ENCODE measurements at regions not wholly inside any gene's neighbourhood (a gene's known extent, or its start where the extent isn't known, plus 50 kb on each side); places are given as distances from the start of the nearest gene placed in this dataset.

DNA sequence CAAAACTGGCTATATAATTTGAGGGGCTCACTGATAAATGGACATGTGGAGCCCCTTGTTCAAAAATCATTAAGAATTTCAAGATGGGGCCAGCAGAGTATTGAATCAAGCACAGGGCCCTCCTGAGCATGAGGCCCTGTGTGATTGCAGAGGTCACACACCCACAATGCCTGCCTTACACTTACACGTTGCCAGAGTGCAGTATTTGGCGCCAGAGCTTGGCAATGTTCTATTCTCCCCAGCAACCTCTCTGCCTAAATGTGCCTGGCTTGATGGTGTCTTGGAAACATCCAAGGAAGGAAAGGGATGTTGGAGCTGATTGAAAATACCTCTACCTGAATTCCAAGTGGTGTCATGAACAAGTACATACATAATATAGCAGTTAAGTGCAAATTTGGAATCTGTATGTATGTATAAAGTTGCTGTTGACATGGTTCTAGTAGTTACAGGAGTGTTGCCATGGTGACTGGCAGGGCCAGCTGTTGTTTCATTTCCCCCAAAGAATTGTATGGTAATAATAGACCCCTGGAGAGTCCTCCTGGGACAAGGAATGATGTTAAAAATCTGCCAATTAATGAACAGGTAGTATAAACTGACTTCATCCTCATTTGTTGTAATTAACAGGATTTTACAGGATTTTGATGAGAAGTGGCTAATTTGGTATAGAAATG is 205.7 kb upstream of the NAV2 start:
- WGBS, 2 donors: 65 to 100% methylated on average over 1 to 2 of the region's 2 CpGs
- Histone ChIP-seq H3K36me3 (no peaks in the 10 kb centered on the region), H3K4me1 (peaks cover 0 to 9% (median 2%) of the 10 kb centered on the region in 4 donors), H3K4me3 (no peak overlapping the region), H3K9me3 (no peaks in the 10 kb centered on the region), H3K27me3 (no peaks in the 10 kb centered on the region), H3K27ac (no peak overlapping the region)
- ATAC-seq (ENCODE audit: low FRiP score in 2 of 2) (no peak), DNase-seq (no peak)
- TF ChIP-seq EP300 (IDR thresholded peaks at IDR 0.05): no peak
- no peak for TF ChIP-seq CTCF (IDR thresholded peaks at IDR 0.05)
- TF ChIP-seq POLR2AphosphoS5 (IDR thresholded peaks at IDR 0.05): no peak
- no peak for TF ChIP-seq POLR2A (IDR thresholded peaks at IDR 0.05)

DNA sequence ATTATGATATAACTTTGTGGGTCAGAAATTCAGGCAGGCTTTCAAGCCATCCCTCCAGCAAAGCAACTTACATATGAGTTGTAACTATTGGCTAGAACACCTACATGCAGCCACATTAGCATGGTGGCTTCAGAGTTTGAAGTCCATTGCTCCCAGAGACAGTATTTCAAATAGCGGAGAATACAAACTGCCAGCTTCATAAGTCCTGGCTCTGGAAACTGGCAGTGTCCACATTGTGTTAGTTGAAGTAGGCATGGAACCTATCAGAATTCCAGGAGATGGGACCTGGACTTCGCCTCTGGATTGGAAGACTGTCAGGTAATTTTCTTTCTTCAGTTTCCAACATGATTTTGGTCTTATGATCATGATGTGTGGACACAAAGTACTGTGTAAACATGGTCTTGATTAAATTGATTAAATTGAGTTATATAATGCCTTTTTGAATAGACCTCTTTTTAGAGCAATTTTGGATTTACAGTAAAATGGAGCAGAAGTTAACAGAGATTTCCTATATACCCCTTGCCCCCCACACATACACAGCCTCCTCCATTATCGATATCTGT is 209.9 kb upstream of the NAV2 start:
- Histone ChIP-seq H3K4me3 (no peak overlapping the region), H3K4me1 (no peaks in the 10 kb centered on the region), H3K36me3 (no peaks in the 10 kb centered on the region), H3K27ac (no peak overlapping the region), H3K27me3 (no peaks in the 10 kb centered on the region), H3K9me3 (no peaks in the 10 kb centered on the region)
- WGBS, 2 donors: 89 to 95% methylated on average over 3 of the region's 3 CpGs
- ATAC-seq (ENCODE audit: low FRiP score in 2 of 2): no peak
- no peak for DNase-seq
- no peak for TF ChIP-seq POLR2AphosphoS5 (IDR thresholded peaks at IDR 0.05)
- TF ChIP-seq CTCF (IDR thresholded peaks at IDR 0.05): no peak
- no peak for TF ChIP-seq EP300 (IDR thresholded peaks at IDR 0.05)
- no peak for TF ChIP-seq POLR2A (IDR thresholded peaks at IDR 0.05)

DNA sequence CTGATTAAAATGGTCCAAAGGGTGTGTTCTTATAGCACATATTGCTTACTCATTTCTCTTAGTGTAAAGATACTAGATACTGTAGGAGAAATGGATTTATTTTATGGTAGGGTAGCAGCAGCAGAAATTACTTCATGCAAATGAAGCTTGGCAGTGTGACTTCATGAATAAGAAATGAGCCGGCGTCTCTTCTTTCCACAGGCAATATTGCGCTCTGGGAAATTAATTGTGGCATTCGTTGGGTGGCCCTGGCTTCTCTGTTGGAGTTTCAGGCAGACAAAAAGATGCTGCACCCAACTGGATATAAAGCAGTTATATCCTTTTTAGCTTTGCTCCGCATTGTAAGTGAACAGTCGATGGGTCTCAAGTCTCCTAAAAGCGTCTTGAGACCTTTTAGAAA is 211.0 kb upstream of the NAV2 start:
- no peaks in the 10 kb centered on the region for H3K27me3 ChIP-seq
- no peaks in the 10 kb centered on the region for H3K4me1 ChIP-seq
- no peaks in the 10 kb centered on the region for H3K9me3 ChIP-seq
- H3K36me3 ChIP-seq: no peaks in the 10 kb centered on the region
- H3K27ac ChIP-seq: no peak overlapping the region
- ATAC-seq (ENCODE audit: low FRiP score in 2 of 2) (no peak), DNase-seq (no peak)
- no peak overlapping the region for H3K4me3 ChIP-seq
- 80 to 92% methylated on average over 7 of the region's 7 CpGs for WGBS, 2 donors
- TF ChIP-seq POLR2A (IDR thresholded peaks at IDR 0.05) (no peak), POLR2AphosphoS5 (IDR thresholded peaks at IDR 0.05) (no peak), EP300 (IDR thresholded peaks at IDR 0.05) (no peak)

- no peak for TF ChIP-seq CTCF (IDR thresholded peaks at IDR 0.05)
- TF ChIP-seq POLR2A (IDR thresholded peaks at IDR 0.05): no peak
- no peak for TF ChIP-seq POLR2AphosphoS5 (IDR thresholded peaks at IDR 0.05)
- TF ChIP-seq EP300 (IDR thresholded peaks at IDR 0.05): no peak
- no peak overlapping the region for H3K27ac ChIP-seq
- no peaks in the 10 kb centered on the region for H3K36me3 ChIP-seq
- DNase-seq (no peak), ATAC-seq (ENCODE audit: low FRiP score in 2 of 2) (peak in 1 of 2 donors; percentile 45)
- H3K9me3 ChIP-seq: no peaks in the 10 kb centered on the region
- H3K4me3 ChIP-seq: no peak overlapping the region
- H3K4me1 ChIP-seq: no peaks in the 10 kb centered on the region
- no peaks in the 10 kb centered on the region for H3K27me3 ChIP-seq
- 72 to 76% methylated on average over 3 of the region's 3 CpGs for WGBS, 2 donors
Observed at GRCh38 chr11:19499999-19500398, 212.6 kb upstream of the NAV2 start.

GRCh38 chr11:19499026-19499669 is 213.5 kb upstream of the NAV2 start:
- no peaks in the 10 kb centered on the region for H3K27me3 ChIP-seq
- no peak overlapping the region for H3K4me3 ChIP-seq
- H3K27ac ChIP-seq: no peak overlapping the region
- ATAC-seq (ENCODE audit: low FRiP score in 2 of 2) (peak in 1 of 2 donors; percentile 20), DNase-seq (no peak)
- no peaks in the 10 kb centered on the region for H3K9me3 ChIP-seq
- 52 to 58% methylated on average over 4 of the region's 4 CpGs for WGBS, 2 donors
- H3K4me1 ChIP-seq: no peaks in the 10 kb centered on the region
- TF ChIP-seq POLR2AphosphoS5 (IDR thresholded peaks at IDR 0.05) (no peak), EP300 (IDR thresholded peaks at IDR 0.05) (no peak), POLR2A (IDR thresholded peaks at IDR 0.05) (no peak), CTCF (IDR thresholded peaks at IDR 0.05) (no peak)
- no peaks in the 10 kb centered on the region for H3K36me3 ChIP-seq

Measured in upper lobe of left lung (tissue), 6 donors.